H1 (cell line): ENCODE measurements at regions not wholly inside any gene's neighbourhood (a gene's known extent, or its start where the extent isn't known, plus 50 kb on each side); places are given as distances from the start of the nearest gene placed in this dataset.

Source experiments
- ATF3 ChIP-seq: IDR thresholded peaks from 2 replicates; pipeline ENCODE4 v1.6.1; 2011; ENCODE audit warnings: low read depth, mild to moderate bottlenecking, low read length; ENCODE audit not compliant: insufficient read depth
- CBX5 ChIP-seq: fragments of 300-800, 300-1000 bp; sonication (generic); IDR thresholded peaks from 2 replicates; pipeline ENCODE4 v1.7.1; 2016; ENCODE audit warnings: antibody characterized with exemption, low read length, low read depth
- EP300 ChIP-seq, 2 experiments: IDR thresholded peaks; 1 replicate in 1 of 2; 2 replicates in 1 of 2; pipeline ENCODE4 v1.6.1; 2011 to 2012; ENCODE audit warnings: low read depth in 2 of 2, low read length in 2 of 2, mild to moderate bottlenecking in 2 of 2, borderline replicate concordance in 1 of 2, inconsistent platforms in 1 of 2, moderate library complexity in 1 of 2
- HDAC6 ChIP-seq: IDR thresholded peaks from one replicate; pipeline ENCODE4 v1.7.1; 2012; ENCODE audit warnings: low read depth, mild to moderate bottlenecking, inconsistent platforms, low read length, moderate library complexity
- RFX5 ChIP-seq: IDR thresholded peaks from 2 replicates; pipeline ENCODE4 v1.6.1; 2011; ENCODE audit warnings: low read depth, low read length, improper control_type of control experiment, borderline replicate concordance
- SRF ChIP-seq: IDR thresholded peaks from 2 replicates; pipeline ENCODE4 v1.6.1; 2011; ENCODE audit warnings: mild to moderate bottlenecking, low read depth, low read length, moderate library complexity
- TAF1 ChIP-seq: IDR thresholded peaks from 2 replicates; pipeline ENCODE4 v1.6.1; 2011; ENCODE audit warnings: mild to moderate bottlenecking, low read depth, low read length
- ZNF274 ChIP-seq: IDR thresholded peaks from 2 replicates; pipeline ENCODE4 v1.7.0; 2012; ENCODE audit warnings: low read length, borderline replicate concordance; ENCODE audit errors: extremely low read depth

GRCh38 chr4:138310991-138311390, 68.8 kb upstream of the SLC7A11 start (continued):
- no peak for TF ChIP-seq SRF
- TF ChIP-seq CBX5, result no peak
- TF ChIP-seq TAF1, result no peak
- TF ChIP-seq ATF3, result no peak
- no peak for TF ChIP-seq ZNF274
- TF ChIP-seq EP300 (IDR thresholded peaks at IDR 0.05; ENCODE audit: borderline replicate concordance in 1 of 2, low read depth in 2 of 2, low read length in 2 of 2), result no peak
- TF ChIP-seq RFX5, result no peak
- no peak for TF ChIP-seq HDAC6
